HepG2 (cell line): ENCODE measurements at regions not wholly inside any gene's neighbourhood (a gene's known extent, or its start where the extent isn't known, plus 50 kb on each side); places are given as distances from the start of the nearest gene placed in this dataset.

Experiments
- ATAC-seq: fragments of 200-7000 bp; cut with Tn5 transposase; 3 replicates; pipeline ENCODE4 v1.9.1; 2020; ENCODE audit warnings: mild to moderate bottlenecking, moderate library complexity
- BruUV-seq: library from RNA; stranded (reverse); fragments of 400-500 nt; replicated peaks from 2 replicates; lab custom pipeline; 2021; lab: Mats Ljungman, UMichigan
- CTCF ChIA-PET: fragments of 300-600 bp; formaldehyde crosslinking; extraction: SDS; loops from one replicate; lab custom pipeline; 2021; ENCODE audit warnings: low total read pairs, inconsistent platforms, low intra/inter-chr PET ratio; lab: Yijun Ruan, JAX
- POLR2A ChIA-PET: fragments of 350-600 bp; sonication (Branson Sonifier 250); formaldehyde crosslinking; loops from one replicate; lab custom pipeline; 2020; ENCODE audit warnings: antibody characterized with exemption, inconsistent platforms; lab: Yijun Ruan, JAX
- DNase-seq: peaks from one replicate; pipeline ENCODE4 v3.0.0-alpha.2; 2015; ENCODE audit warnings: low spot score
- FAIRE-seq: peaks from 3 replicates; lab custom pipeline; 2011; peaks lifted over from hg19 to GRCh38; lab: Jason Lieb, UNC
- H2AFZ ChIP-seq: one replicate; pipeline ENCODE4 v1.6.1; 2011; ENCODE audit warnings: low read length, inconsistent platforms
- H3K27ac ChIP-seq: fragments of 300-600 bp; 3 replicates; pipeline ENCODE4 v1.8.0; 2011; ENCODE audit warnings: mixed run types, mild to moderate bottlenecking, mixed read lengths, low read length, inconsistent platforms; ENCODE audit not compliant: insufficient read depth; ENCODE audit errors: extremely low read length
- H3K27me3 ChIP-seq, 2 experiments: fragments of 200-600 bp in 1 of 2; 2 replicates in 1 of 2; 3 replicates in 1 of 2; pipeline versions ENCODE4 v1.6.0 to v1.8.0; 2011; ENCODE audit warnings: low read length in 2 of 2, mild to moderate bottlenecking in 2 of 2, moderate library complexity in 2 of 2, inconsistent platforms in 1 of 2; ENCODE audit not compliant: insufficient read depth in 2 of 2, control insufficient read depth in 1 of 2
- H3K36me3 ChIP-seq, 2 experiments: fragments of 200-600 bp in 1 of 2; replicated peaks in 1 of 2; 2 replicates in 1 of 2; 3 replicates in 1 of 2; pipeline versions ENCODE4 v1.5.1 to v1.8.0; 2011; ENCODE audit warnings: low read length in 2 of 2, inconsistent platforms in 1 of 2; ENCODE audit not compliant: insufficient read depth in 2 of 2, control insufficient read depth in 1 of 2
- H3K4me1 ChIP-seq: 2 replicates; pipeline ENCODE4 v1.5.1; 2012; ENCODE audit warnings: low read length, inconsistent platforms; ENCODE audit not compliant: insufficient read depth
- H3K4me2 ChIP-seq: 2 replicates; pipeline ENCODE4 v1.6.0; 2011; ENCODE audit warnings: low read depth, low read length, inconsistent platforms
- H3K4me3 ChIP-seq, 3 experiments: fragments of 200-600 bp in 1 of 3; sonication (generic), shearing (Covaris generic) in 1 of 3; replicated peaks in 1 of 3; 2 replicates each; pipeline ENCODE4 v1.5.1; 2011 to 2016; ENCODE audit warnings: low read length in 3 of 3, inconsistent platforms in 2 of 3, low read depth in 2 of 3, mild to moderate bottlenecking in 2 of 3, control low read depth in 1 of 3, mixed read lengths in 1 of 3; ENCODE audit not compliant: insufficient read depth in 1 of 3
- H3K79me2 ChIP-seq: one replicate; pipeline ENCODE4 v1.6.1; 2011; ENCODE audit warnings: low read length, inconsistent platforms; ENCODE audit not compliant: insufficient read depth
- H3K9ac ChIP-seq: 2 replicates; pipeline ENCODE4 v1.6.0; 2011; ENCODE audit warnings: mild to moderate bottlenecking, low read depth, low read length, inconsistent platforms; ENCODE audit not compliant: insufficient read depth
- H3K9me3 ChIP-seq: 2 replicates; pipeline ENCODE4 v1.5.1; 2012; ENCODE audit warnings: mild to moderate bottlenecking, low read length
- H4K20me1 ChIP-seq: 2 replicates; pipeline ENCODE4 v1.6.0; 2011; ENCODE audit warnings: inconsistent platforms, mild to moderate bottlenecking, low read length, moderate library complexity; ENCODE audit not compliant: insufficient read depth
- AGO1 ChIP-seq: fragments of 200-400 bp; formaldehyde crosslinking; IDR thresholded peaks from 2 replicates; pipeline ENCODE4 v1.6.1; 2017; ENCODE audit warnings: mild to moderate bottlenecking, low read depth, low read length, moderate library complexity; ENCODE audit not compliant: poor library complexity, severe bottlenecking
- CEBPB ChIP-seq: IDR thresholded peaks from 2 replicates; pipeline ENCODE4 v1.6.1; 2011; ENCODE audit warnings: low read depth, low read length, improper control_type of control experiment, borderline replicate concordance
- FOXC1 ChIP-seq: sonication (generic); formaldehyde crosslinking; IDR thresholded peaks from 2 replicates; pipeline ENCODE4 v1.8.0; 2022; ENCODE audit warnings: mild to moderate bottlenecking, missing genetic modification reagents, borderline replicate concordance
- KLF16 ChIP-seq, 2 experiments: sonication (generic) in 1 of 2; formaldehyde crosslinking in 1 of 2; IDR thresholded peaks; 2 replicates each; pipeline versions ENCODE4 v1.6.1 to v1.8.0; 2016 to 2023; ENCODE audit warnings: missing genetic modification reagents in 2 of 2, missing compliant biosample characterization in 1 of 2
- MLXIP ChIP-seq: sonication (generic); formaldehyde crosslinking; IDR thresholded peaks from 2 replicates; pipeline ENCODE4 v1.9.0; 2021; ENCODE audit warnings: missing genetic modification reagents, borderline replicate concordance
- POLR2G ChIP-seq: fragments of 200-400 bp; formaldehyde crosslinking; IDR thresholded peaks from 2 replicates; pipeline ENCODE4 v1.6.1; 2018; ENCODE audit warnings: mild to moderate bottlenecking, low read depth, low read length, moderate library complexity
- SMC3 ChIP-seq: IDR thresholded peaks from 2 replicates; pipeline ENCODE4 v1.6.1; 2011; ENCODE audit warnings: low read length, improper control_type of control experiment
- SP140L ChIP-seq: sonication (generic); formaldehyde crosslinking; IDR thresholded peaks from 2 replicates; pipeline ENCODE4 v1.4.0; 2020; ENCODE audit warnings: missing genetic modification reagents, borderline replicate concordance
- TEAD2 ChIP-seq: sonication (generic); formaldehyde crosslinking; IDR thresholded peaks from 2 replicates; pipeline ENCODE4 v1.9.0; 2021; ENCODE audit warnings: missing genetic modification reagents
- U2AF1 ChIP-seq: fragments of 200-400 bp; formaldehyde crosslinking; optimal IDR thresholded peaks from 2 replicates; pipeline ENCODE3; 2017; ENCODE audit warnings: mild to moderate bottlenecking, low read depth, low read length
- ZNF317 ChIP-seq: sonication (generic); formaldehyde crosslinking; IDR thresholded peaks from 2 replicates; pipeline ENCODE4 v1.5.0; 2020; ENCODE audit warnings: mild to moderate bottlenecking, missing genetic modification reagents
- ZNF639 ChIP-seq: conservative IDR thresholded peaks from 2 replicates; pipeline ENCODE4 v1.6.1; 2018; ENCODE audit warnings: missing genetic modification reagents
- WGBS: methylation state at CpG from one replicate; pipeline ENCODE4 v1.1.6; 2017; ENCODE audit warnings: low lambda C conversion rate; 5-methylcytosine and 5-hydroxymethylcytosine counted together
- in situ Hi-C: cut with HindIII; loops from 2 replicates; pipeline ENCODE4 v1.10.0; 2017; ENCODE audit warnings: low pct_unique_long_range_greater_than_20kb; ENCODE audit not compliant: extremely low pct_ligation_motif_present
- intact Hi-C: fragments of 100-400 bp; cut with micrococcal nuclease; formaldehyde crosslinking; loops from one replicate; pipeline ENCODE4 v1.10.0; 2022; ENCODE audit not compliant: unreplicated experiment
- TF ChIP-seq, protein P1 (sequence below): sonication (generic); formaldehyde crosslinking; IDR thresholded peaks from 2 replicates; pipeline ENCODE4 v1.5.1; 2020; ENCODE audit warnings: mild to moderate bottlenecking, missing genetic modification reagents, borderline replicate concordance
- TF ChIP-seq, protein P2 (sequence below): IDR thresholded peaks from 2 replicates; pipeline ENCODE4 v1.6.1; 2012; ENCODE audit warnings: low read depth, low read length, improper control_type of control experiment
- TF ChIP-seq, protein P3 (sequence below): sonication (generic); formaldehyde crosslinking; IDR thresholded peaks from 2 replicates; pipeline ENCODE4 v1.4.0; 2020; ENCODE audit warnings: missing genetic modification reagents, borderline replicate concordance

- no peak for TF ChIP-seq SP140L (CRISPR knock-in tag)
- no peak; the same call in 1 of the 2 replicates for TF ChIP-seq CEBPB
- TF ChIP-seq MLXIP = no peak
- TF ChIP-seq, protein P1, sequence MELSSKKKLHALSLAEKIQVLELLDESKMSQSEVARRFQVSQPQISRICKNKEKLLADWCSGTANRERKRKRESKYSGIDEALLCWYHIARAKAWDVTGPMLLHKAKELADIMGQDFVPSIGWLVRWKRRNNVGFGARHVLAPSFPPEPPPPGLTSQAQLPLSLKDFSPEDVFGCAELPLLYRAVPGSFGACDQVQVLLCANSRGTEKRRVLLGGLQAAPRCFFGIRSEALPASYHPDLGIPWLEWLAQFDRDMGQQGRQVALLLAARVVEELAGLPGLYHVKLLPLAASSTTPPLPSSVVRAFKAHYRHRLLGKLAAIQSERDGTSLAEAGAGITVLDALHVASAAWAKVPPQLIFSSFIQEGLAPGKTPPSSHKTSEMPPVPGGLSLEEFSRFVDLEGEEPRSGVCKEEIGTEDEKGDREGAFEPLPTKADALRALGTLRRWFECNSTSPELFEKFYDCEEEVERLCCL (CRISPR knock-in tag) = no peak
- TF ChIP-seq TEAD2 = no peak
- 0 out of 4 replicates have a peak, but pooled peaks of 1 of the 2 experiments have one; percentile 24 for TF ChIP-seq KLF16 (CRISPR knock-in tag; IDR thresholded peaks at IDR 0.05)
- no peak for TF ChIP-seq SMC3
- no peak for TF ChIP-seq AGO1
- TF ChIP-seq, all 625 proteins: peak for 81
Observed at GRCh38 chr4:188534917-188535316, 395.7 kb downstream of the TRIML1 start (continued).

- no peak overlapping the region for H2AFZ ChIP-seq
- H3K4me2 ChIP-seq = no peak overlapping the region
- BruUV-seq = no TSS peak
- no peak for ATAC-seq
- H3K36me3 ChIP-seq = no peaks in the 10 kb centered on the region
- H3K79me2 ChIP-seq = no peaks in the 10 kb centered on the region
- no peak overlapping the region for H3K27ac ChIP-seq
- no peaks in the 10 kb centered on the region for H3K27me3 ChIP-seq
- no peak overlapping the region for H3K9ac ChIP-seq
- H3K9me3 ChIP-seq = peaks cover 15% of the 10 kb centered on the region; the same call in 1 of the 2 replicates
- no peaks in the 10 kb centered on the region for H4K20me1 ChIP-seq
- intact Hi-C loops = loop anchor here (10.0 kb wide), 1 partner anchor 102 kb away; no protein-coding TSS in a partner anchor
- in situ Hi-C loops = no loop called here
- no peak for FAIRE-seq
- peaks cover 26% of the 10 kb centered on the region for H3K4me1 ChIP-seq
- CTCF ChIA-PET = no interaction called here
- 74% methylated on average over 10 of the region's 10 CpGs for WGBS
- H3K4me3 ChIP-seq = no peak overlapping the region
- no peak for DNase-seq
- POLR2A ChIA-PET = no interaction called here
- TF ChIP-seq, protein P2, sequence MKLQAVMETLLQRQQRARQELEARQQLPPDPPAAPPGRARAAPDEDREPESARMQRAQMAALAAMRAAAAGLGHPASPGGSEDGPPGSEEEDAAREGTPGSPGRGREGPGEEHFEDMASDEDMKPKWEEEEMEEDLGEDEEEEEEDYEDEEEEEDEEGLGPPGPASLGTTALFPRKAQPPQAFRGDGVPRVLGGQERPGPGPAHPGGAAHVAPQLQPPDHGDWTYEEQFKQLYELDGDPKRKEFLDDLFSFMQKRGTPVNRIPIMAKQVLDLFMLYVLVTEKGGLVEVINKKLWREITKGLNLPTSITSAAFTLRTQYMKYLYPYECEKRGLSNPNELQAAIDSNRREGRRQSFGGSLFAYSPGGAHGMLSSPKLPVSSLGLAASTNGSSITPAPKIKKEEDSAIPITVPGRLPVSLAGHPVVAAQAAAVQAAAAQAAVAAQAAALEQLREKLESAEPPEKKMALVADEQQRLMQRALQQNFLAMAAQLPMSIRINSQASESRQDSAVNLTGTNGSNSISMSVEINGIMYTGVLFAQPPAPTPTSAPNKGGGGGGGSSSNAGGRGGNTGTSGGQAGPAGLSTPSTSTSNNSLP = no peak
- TF ChIP-seq ZNF639 (CRISPR knock-in tag) (no peak), ZNF317 (no peak), FOXC1 (CRISPR knock-in tag) (no peak), POLR2G (no peak), U2AF1 (no peak)
- TF ChIP-seq, protein P3, sequence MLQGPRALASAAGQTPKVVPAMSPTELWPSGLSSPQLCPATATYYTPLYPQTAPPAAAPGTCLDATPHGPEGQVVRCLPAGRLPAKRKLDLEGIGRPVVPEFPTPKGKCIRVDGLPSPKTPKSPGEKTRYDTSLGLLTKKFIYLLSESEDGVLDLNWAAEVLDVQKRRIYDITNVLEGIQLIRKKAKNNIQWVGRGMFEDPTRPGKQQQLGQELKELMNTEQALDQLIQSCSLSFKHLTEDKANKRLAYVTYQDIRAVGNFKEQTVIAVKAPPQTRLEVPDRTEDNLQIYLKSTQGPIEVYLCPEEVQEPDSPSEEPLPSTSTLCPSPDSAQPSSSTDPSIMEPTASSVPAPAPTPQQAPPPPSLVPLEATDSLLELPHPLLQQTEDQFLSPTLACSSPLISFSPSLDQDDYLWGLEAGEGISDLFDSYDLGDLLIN (CRISPR knock-in tag) = no peak
Observed at GRCh38 chr4:188536826-188537225, 397.6 kb downstream of the TRIML1 start.
